ENCODE measurements at regions not wholly inside any gene's neighbourhood (a gene's known extent, or its start where the extent isn't known, plus 50 kb on each side); places are given as distances from the start of the nearest gene placed in this dataset.
"Not testable (repeated sequence)": the region's sequence is repeated elsewhere in the genome, so short reads cannot be mapped to it uniquely, and the experiment has no call there.

GRCh38 chr1:222057162-222057561, 315.3 kb upstream of the DUSP10 start:
- intact Hi-C loops (cut with DNase I; ENCODE audit: low total_unique reads), result no loop called here
- Histone ChIP-seq H3K4me1 (no peaks in the 10 kb centered on the region), H3K9me3 (no peaks in the 10 kb centered on the region), H3K27ac (no peak overlapping the region), H3K4me3 (no peak overlapping the region), H3K36me3 (no peaks in the 10 kb centered on the region), H3K27me3 (replicated peaks in 1 of 7) (no peaks in the 10 kb centered on the region)
- 80 to 90% (median 81%) methylated on average over 3 of the region's 3 CpGs for WGBS, 5 donors
- no peak for TF ChIP-seq POLR2A (IDR thresholded peaks at IDR 0.05)
- no peak for TF ChIP-seq POLR2AphosphoS5 (IDR thresholded peaks at IDR 0.05)
- no peak for TF ChIP-seq CTCF (IDR thresholded peaks at IDR 0.05 in 8 of 11, conservative IDR thresholded peaks at IDR 0.05 in 3 of 11)
- no peak for DNase-seq

- 75 to 93% (median 92%) methylated on average over 6 of the region's 6 CpGs for WGBS, 5 donors
- Histone ChIP-seq H3K27me3 (replicated peaks in 1 of 7) (no peaks in the 10 kb centered on the region), H3K27ac (no peak overlapping the region), H3K36me3 (no peaks in the 10 kb centered on the region), H3K4me3 (no peak overlapping the region), H3K4me1 (no peaks in the 10 kb centered on the region), H3K9me3 (no peaks in the 10 kb centered on the region)
- intact Hi-C loops (cut with DNase I; ENCODE audit: low total_unique reads), result no loop called here
- no peak for DNase-seq
- TF ChIP-seq POLR2A (IDR thresholded peaks at IDR 0.05) (no peak), CTCF (IDR thresholded peaks at IDR 0.05 in 8 of 11, conservative IDR thresholded peaks at IDR 0.05 in 3 of 11) (no peak), POLR2AphosphoS5 (IDR thresholded peaks at IDR 0.05) (no peak)
These were observed 312.5 kb upstream of the DUSP10 start for GRCh38 chr1:222054416-222054815.

- Histone ChIP-seq H3K27ac (no peak overlapping the region), H3K36me3 (no peaks in the 10 kb centered on the region), H3K4me1 (no peaks in the 10 kb centered on the region), H3K4me3 (no peak overlapping the region), H3K9me3 (no peaks in the 10 kb centered on the region), H3K27me3 (replicated peaks in 1 of 7) (no peaks in the 10 kb centered on the region)
- 89 to 94% (median 90%) methylated on average over 5 of the region's 5 CpGs for WGBS, 5 donors
- DNase-seq, result no peak
- TF ChIP-seq POLR2A (IDR thresholded peaks at IDR 0.05) (no peak), CTCF (IDR thresholded peaks at IDR 0.05 in 8 of 11, conservative IDR thresholded peaks at IDR 0.05 in 3 of 11) (no peak), POLR2AphosphoS5 (IDR thresholded peaks at IDR 0.05) (no peak)
- intact Hi-C loops (cut with DNase I; ENCODE audit: low total_unique reads), result no loop called here
These were observed 312.0 kb upstream of the DUSP10 start for GRCh38 chr1:222053790-222054294.

- H3K4me3 ChIP-seq; DNase-seq; H3K9me3 ChIP-seq; H3K4me1 ChIP-seq; H3K27ac ChIP-seq; H3K27me3 ChIP-seq (replicated peaks in 1 of 7); H3K36me3 ChIP-seq; intact Hi-C loops (cut with DNase I; ENCODE audit: low total_unique reads): not testable (repeated sequence)
- WGBS, 5 donors, result 91 to 100% (median 96%) methylated on average over 1 of the region's 1 CpG
These were observed 309.4 kb upstream of the DUSP10 start for GRCh38 chr1:222051311-222051710.

GRCh38 chr1:222049661-222050060, 307.8 kb upstream of the DUSP10 start:
- DNase-seq, result not testable (repeated sequence)
- WGBS, 5 donors, result 94 to 98% (median 98%) methylated on average over 9 to 28 of the region's 28 CpGs

More at GRCh38 chr1:222049661-222050060, 307.8 kb upstream of the DUSP10 start:
- H3K36me3 ChIP-seq; H3K27ac ChIP-seq; H3K9me3 ChIP-seq; intact Hi-C loops (cut with DNase I; ENCODE audit: low total_unique reads); H3K4me3 ChIP-seq; H3K27me3 ChIP-seq (replicated peaks in 1 of 7); H3K4me1 ChIP-seq: not testable (repeated sequence)
